ENCODE measurements at regions not wholly inside any gene's neighbourhood (a gene's known extent, or its start where the extent isn't known, plus 50 kb on each side); places are given as distances from the start of the nearest gene placed in this dataset.
"Not testable (repeated sequence)": the region's sequence is repeated elsewhere in the genome, so short reads cannot be mapped to it uniquely, and the experiment has no call there.

DNA sequence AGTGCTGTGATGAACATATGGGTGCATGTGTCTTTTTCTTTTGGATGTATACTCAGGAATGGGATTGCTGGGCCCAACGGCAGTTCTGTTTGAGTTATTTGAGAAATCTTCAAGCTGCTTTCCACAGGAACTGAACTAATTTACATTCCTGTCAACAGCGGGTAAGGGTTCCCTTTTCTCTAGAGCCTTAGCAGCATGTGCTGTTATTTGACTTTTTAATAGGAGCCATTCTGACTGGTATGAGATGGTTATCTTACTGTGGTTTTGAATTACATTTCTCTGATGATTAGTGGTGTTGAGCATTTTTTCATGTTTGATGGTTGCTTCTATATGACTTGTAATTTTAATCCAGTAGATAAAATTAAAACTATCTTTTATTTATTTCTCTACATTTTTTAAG is 1168.6 kb upstream of the ALCAM start:
- H3K9me3 ChIP-seq (ENCODE audit: control insufficient read depth in 4 of 4, insufficient read depth in 3 of 4, low read length in 3 of 4) = no peaks in the 10 kb centered on the region
- no peak for ATAC-seq (ENCODE audit: insufficient read depth, low FRiP score)
- no peak for DNase-seq
- 34 to 44% methylated on average over 2 of the region's 2 CpGs for WGBS, 2 donors
- H3K9ac ChIP-seq (ENCODE audit: insufficient read depth in 1 of 2, low read length in 2 of 2) = no peak overlapping the region
- H3K27me3 ChIP-seq (ENCODE audit: control insufficient read depth in 3 of 3, insufficient read depth in 3 of 3, low read length in 2 of 3) = no peaks in the 10 kb centered on the region
- H3K36me3 ChIP-seq (ENCODE audit: control insufficient read depth in 4 of 4, insufficient read depth in 4 of 4, low read length in 4 of 4) = no peaks in the 10 kb centered on the region
- no peaks in the 10 kb centered on the region for H3K4me1 ChIP-seq (ENCODE audit: control insufficient read depth in 5 of 5, insufficient read depth in 5 of 5, low read length in 5 of 5)
- H3K4me3 ChIP-seq = no peak overlapping the region
- no peak overlapping the region for H3K27ac ChIP-seq (ENCODE audit: low read depth in 1 of 2, low read length in 1 of 2)
- TF ChIP-seq, protein P1, sequence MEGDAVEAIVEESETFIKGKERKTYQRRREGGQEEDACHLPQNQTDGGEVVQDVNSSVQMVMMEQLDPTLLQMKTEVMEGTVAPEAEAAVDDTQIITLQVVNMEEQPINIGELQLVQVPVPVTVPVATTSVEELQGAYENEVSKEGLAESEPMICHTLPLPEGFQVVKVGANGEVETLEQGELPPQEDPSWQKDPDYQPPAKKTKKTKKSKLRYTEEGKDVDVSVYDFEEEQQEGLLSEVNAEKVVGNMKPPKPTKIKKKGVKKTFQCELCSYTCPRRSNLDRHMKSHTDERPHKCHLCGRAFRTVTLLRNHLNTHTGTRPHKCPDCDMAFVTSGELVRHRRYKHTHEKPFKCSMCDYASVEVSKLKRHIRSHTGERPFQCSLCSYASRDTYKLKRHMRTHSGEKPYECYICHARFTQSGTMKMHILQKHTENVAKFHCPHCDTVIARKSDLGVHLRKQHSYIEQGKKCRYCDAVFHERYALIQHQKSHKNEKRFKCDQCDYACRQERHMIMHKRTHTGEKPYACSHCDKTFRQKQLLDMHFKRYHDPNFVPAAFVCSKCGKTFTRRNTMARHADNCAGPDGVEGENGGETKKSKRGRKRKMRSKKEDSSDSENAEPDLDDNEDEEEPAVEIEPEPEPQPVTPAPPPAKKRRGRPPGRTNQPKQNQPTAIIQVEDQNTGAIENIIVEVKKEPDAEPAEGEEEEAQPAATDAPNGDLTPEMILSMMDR (IDR thresholded peaks at IDR 0.05; ENCODE audit: control extremely low read depth, extremely low read depth) = no peak

DNA sequence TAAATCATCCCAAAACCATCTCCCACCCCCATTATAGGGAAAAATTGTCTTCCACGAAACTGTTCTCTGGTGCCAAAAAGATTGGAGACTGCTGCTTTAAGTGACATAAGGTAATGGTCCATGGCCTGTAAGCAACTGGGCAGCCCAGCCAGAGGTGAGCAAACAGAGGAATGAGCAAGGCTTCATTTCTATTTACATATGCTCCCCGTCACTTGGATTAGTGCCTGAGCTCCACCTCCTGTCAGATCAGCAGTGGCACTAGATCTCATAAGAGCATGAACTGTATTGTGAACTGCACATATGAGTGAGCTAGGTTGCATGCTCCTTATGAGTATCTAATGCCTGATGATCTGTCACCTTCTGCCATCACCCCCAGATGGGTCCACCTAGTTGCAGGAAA is 1159.8 kb upstream of the ALCAM start:
- Histone ChIP-seq H3K9ac (ENCODE audit: insufficient read depth in 1 of 2, low read length in 2 of 2) (no peak overlapping the region), H3K9me3 (ENCODE audit: control insufficient read depth in 4 of 4, insufficient read depth in 3 of 4, low read length in 3 of 4) (no peaks in the 10 kb centered on the region), H3K36me3 (ENCODE audit: control insufficient read depth in 4 of 4, insufficient read depth in 4 of 4, low read length in 4 of 4) (no peaks in the 10 kb centered on the region), H3K27me3 (ENCODE audit: control insufficient read depth in 3 of 3, insufficient read depth in 3 of 3, low read length in 2 of 3) (no peaks in the 10 kb centered on the region), H3K4me1 (ENCODE audit: control insufficient read depth in 5 of 5, insufficient read depth in 5 of 5, low read length in 5 of 5) (no peaks in the 10 kb centered on the region), H3K27ac (ENCODE audit: low read depth in 1 of 2, low read length in 1 of 2) (no peak overlapping the region), H3K4me3 (no peak overlapping the region)
- TF ChIP-seq, protein P1 (IDR thresholded peaks at IDR 0.05; ENCODE audit: control extremely low read depth, extremely low read depth) = no peak
- DNase-seq (peak in 1 of 3 donors; percentile 4), ATAC-seq (ENCODE audit: insufficient read depth, low FRiP score) (no peak)
- 68 to 75% methylated on average over 2 of the region's 2 CpGs for WGBS, 2 donors

DNA sequence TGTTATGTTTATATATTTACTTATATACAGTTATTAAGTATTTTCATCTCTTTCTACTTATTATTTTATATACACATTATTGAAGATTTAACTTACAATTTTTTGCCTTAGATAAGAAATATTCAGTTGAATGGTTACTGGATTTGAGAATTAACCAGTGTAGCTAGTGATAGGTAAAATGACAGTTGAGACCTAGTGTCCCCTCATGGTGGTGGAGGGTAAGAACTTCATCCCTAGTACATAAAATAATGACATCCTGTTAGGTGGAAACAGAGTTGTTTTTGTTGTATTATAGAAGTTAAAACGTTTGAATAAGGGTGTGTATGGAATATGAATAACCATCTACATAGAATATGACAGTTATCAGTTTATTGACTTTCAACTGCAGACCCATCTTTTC is 1152.4 kb upstream of the ALCAM start:
- Histone ChIP-seq H3K4me1 (ENCODE audit: control insufficient read depth in 5 of 5, insufficient read depth in 5 of 5, low read length in 5 of 5) (no peaks in the 10 kb centered on the region), H3K36me3 (ENCODE audit: control insufficient read depth in 4 of 4, insufficient read depth in 4 of 4, low read length in 4 of 4) (no peaks in the 10 kb centered on the region), H3K27me3 (ENCODE audit: control insufficient read depth in 3 of 3, insufficient read depth in 3 of 3, low read length in 2 of 3) (no peaks in the 10 kb centered on the region), H3K9me3 (ENCODE audit: control insufficient read depth in 4 of 4, insufficient read depth in 3 of 4, low read length in 3 of 4) (no peaks in the 10 kb centered on the region), H3K4me3 (no peak overlapping the region), H3K9ac (ENCODE audit: insufficient read depth in 1 of 2, low read length in 2 of 2) (no peak overlapping the region), H3K27ac (ENCODE audit: low read depth in 1 of 2, low read length in 1 of 2) (no peak overlapping the region)
- no peak for DNase-seq
- 20 to 26% methylated on average over 1 of the region's 1 CpG for WGBS, 2 donors
- TF ChIP-seq, protein P1 (IDR thresholded peaks at IDR 0.05; ENCODE audit: control extremely low read depth, extremely low read depth) = no peak
- no peak for ATAC-seq (ENCODE audit: insufficient read depth, low FRiP score)

DNA sequence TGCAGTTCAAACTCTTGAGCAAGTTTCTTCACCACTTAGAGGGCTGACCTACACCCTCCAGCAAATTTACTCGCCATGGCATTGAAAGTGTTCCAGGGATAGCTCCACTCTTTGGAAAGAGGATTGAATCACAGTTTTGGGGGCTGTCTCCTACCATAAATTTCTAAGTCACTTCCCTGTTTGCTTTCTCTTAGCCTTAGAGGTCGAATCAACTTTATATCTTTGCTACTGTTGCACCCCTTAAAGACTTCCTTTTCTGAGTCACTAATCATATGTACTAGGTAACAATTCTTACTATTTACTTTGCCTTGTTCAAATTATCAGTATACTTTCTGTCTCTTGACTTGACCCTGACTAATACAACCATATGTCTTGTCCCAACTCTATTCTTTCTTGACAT is 1151.8 kb upstream of the ALCAM start:
- Histone ChIP-seq H3K4me3 (no peak overlapping the region), H3K27ac (ENCODE audit: low read depth in 1 of 2, low read length in 1 of 2) (no peak overlapping the region), H3K9ac (ENCODE audit: insufficient read depth in 1 of 2, low read length in 2 of 2) (no peak overlapping the region), H3K4me1 (ENCODE audit: control insufficient read depth in 5 of 5, insufficient read depth in 5 of 5, low read length in 5 of 5) (no peaks in the 10 kb centered on the region), H3K9me3 (ENCODE audit: control insufficient read depth in 4 of 4, insufficient read depth in 3 of 4, low read length in 3 of 4) (no peaks in the 10 kb centered on the region), H3K27me3 (ENCODE audit: control insufficient read depth in 3 of 3, insufficient read depth in 3 of 3, low read length in 2 of 3) (no peaks in the 10 kb centered on the region), H3K36me3 (ENCODE audit: control insufficient read depth in 4 of 4, insufficient read depth in 4 of 4, low read length in 4 of 4) (no peaks in the 10 kb centered on the region)
- TF ChIP-seq, protein P1 (IDR thresholded peaks at IDR 0.05; ENCODE audit: control extremely low read depth, extremely low read depth) = no peak
- no peak for DNase-seq
- no peak for ATAC-seq (ENCODE audit: insufficient read depth, low FRiP score)
- 59 to 69% methylated on average over 2 of the region's 2 CpGs for WGBS, 2 donors

DNA sequence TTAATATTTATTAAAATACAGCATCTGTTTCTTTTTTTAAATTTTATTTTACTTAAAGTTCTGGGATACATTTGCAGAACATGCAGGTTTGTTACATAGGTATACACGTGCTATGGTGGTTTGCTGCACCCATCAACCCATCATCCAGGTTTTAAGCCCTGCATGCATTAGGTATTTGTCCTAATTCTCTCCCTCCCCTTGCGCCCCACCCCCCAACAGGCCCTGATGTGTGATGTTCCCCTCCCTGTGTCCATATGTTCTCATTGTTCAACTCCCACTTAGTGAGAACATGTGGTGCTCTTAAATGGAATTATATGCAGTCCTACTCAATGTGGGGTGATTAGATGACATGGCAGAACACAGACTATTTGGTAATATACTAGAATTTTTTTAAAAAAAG is 1147.7 kb upstream of the ALCAM start:
- 92 to 94% methylated on average over 2 of the region's 2 CpGs for WGBS, 2 donors
- not testable (repeated sequence) for H3K9ac ChIP-seq (ENCODE audit: insufficient read depth in 1 of 2, low read length in 2 of 2); H3K27ac ChIP-seq (ENCODE audit: low read depth in 1 of 2, low read length in 1 of 2); H3K9me3 ChIP-seq (ENCODE audit: control insufficient read depth in 4 of 4, insufficient read depth in 3 of 4, low read length in 3 of 4); DNase-seq; ATAC-seq (ENCODE audit: insufficient read depth, low FRiP score); H3K4me1 ChIP-seq (ENCODE audit: control insufficient read depth in 5 of 5, insufficient read depth in 5 of 5, low read length in 5 of 5); H3K36me3 ChIP-seq (ENCODE audit: control insufficient read depth in 4 of 4, insufficient read depth in 4 of 4, low read length in 4 of 4); H3K4me3 ChIP-seq; H3K27me3 ChIP-seq (ENCODE audit: control insufficient read depth in 3 of 3, insufficient read depth in 3 of 3, low read length in 2 of 3)

All from lung (tissue), 11 donors.